CD14-positive monocyte (primary cell): ENCODE measurements at regions not wholly inside any gene's neighbourhood (a gene's known extent, or its start where the extent isn't known, plus 50 kb on each side); places are given as distances from the start of the nearest gene placed in this dataset.

Experiments
- DNase-seq, 3 donors: peaks; one replicate each; pipeline ENCODE4 v3.0.0-alpha.2; 2011 to 2022
- H2AFZ ChIP-seq: 2 replicates; pipeline ENCODE4 v1.6.0; 2012; ENCODE audit warnings: mild to moderate bottlenecking, low read depth, low read length, inconsistent platforms; ENCODE audit not compliant: insufficient read depth, poor library complexity, severe bottlenecking
- H3K27ac ChIP-seq, 2 donors: 1 replicate in 1 of 2; 2 replicates in 1 of 2; pipeline ENCODE4 v1.5.1; 2012 to 2013; ENCODE audit warnings: low read length in 2 of 2, control low read depth in 1 of 2, inconsistent platforms in 1 of 2, low read depth in 1 of 2, mild to moderate bottlenecking in 1 of 2
- H3K27me3 ChIP-seq, 2 donors: one replicate each; pipeline versions ENCODE4 v1.6.0 to v1.6.1; 2011 to 2013; ENCODE audit warnings: low read length in 2 of 2; ENCODE audit not compliant: control insufficient read depth in 2 of 2, insufficient read depth in 2 of 2
- H3K36me3 ChIP-seq, 2 donors: replicated peaks in 1 of 2; 1 replicate in 1 of 2; 2 replicates in 1 of 2; pipeline versions ENCODE4 v1.5.1 to v1.6.1; 2012 to 2013; ENCODE audit warnings: low read length in 2 of 2, control low read depth in 1 of 2, inconsistent platforms in 1 of 2, mild to moderate bottlenecking in 1 of 2; ENCODE audit not compliant: insufficient read depth in 2 of 2, control insufficient read depth in 1 of 2
- H3K4me1 ChIP-seq, 2 donors: 1 replicate in 1 of 2; 2 replicates in 1 of 2; pipeline versions ENCODE4 v1.5.1 to v1.6.1; 2012 to 2013; ENCODE audit warnings: low read length in 2 of 2, control low read depth in 1 of 2, inconsistent platforms in 1 of 2, mild to moderate bottlenecking in 1 of 2, moderate library complexity in 1 of 2; ENCODE audit not compliant: insufficient read depth in 2 of 2, control insufficient read depth in 1 of 2
- H3K4me2 ChIP-seq: replicated peaks from 2 replicates; pipeline ENCODE3; 2012; ENCODE audit warnings: low read length, moderate library complexity, mild to moderate bottlenecking; ENCODE audit not compliant: poor library complexity, severe bottlenecking; ENCODE audit errors: extremely low read depth
- H3K4me3 ChIP-seq, 3 experiments: fragments of 200-600 bp in 1 of 3; sonication (generic) in 1 of 3; replicated peaks in 1 of 3; 1 replicate in 2 of 3; 2 replicates in 1 of 3; pipeline ENCODE4 v1.5.1; 2011 to 2013; ENCODE audit warnings: low read length in 3 of 3, mild to moderate bottlenecking in 3 of 3, control low read depth in 2 of 3, low read depth in 2 of 3, inconsistent platforms in 1 of 3, moderate library complexity in 1 of 3
- H3K79me2 ChIP-seq: 2 replicates; pipeline ENCODE4 v1.6.0; 2012; ENCODE audit warnings: mild to moderate bottlenecking, control low read depth, inconsistent platforms, low read length, moderate library complexity; ENCODE audit not compliant: insufficient read depth
- H3K9ac ChIP-seq: 2 replicates; pipeline ENCODE4 v1.6.0; 2017; ENCODE audit warnings: low read length, mild to moderate bottlenecking; ENCODE audit not compliant: insufficient read depth, poor library complexity, severe bottlenecking
- H3K9me3 ChIP-seq, 2 donors: replicated peaks in 1 of 2; 1 replicate in 1 of 2; 2 replicates in 1 of 2; pipeline versions ENCODE4 v1.5.1 to v1.6.1; 2012 to 2013; ENCODE audit warnings: low read length in 2 of 2, control low read depth in 1 of 2; ENCODE audit not compliant: control insufficient read depth in 1 of 2, insufficient read depth in 1 of 2
- H4K20me1 ChIP-seq: 2 replicates; pipeline ENCODE4 v1.6.0; 2012; ENCODE audit warnings: mild to moderate bottlenecking, low read length, control low read depth, moderate library complexity; ENCODE audit not compliant: insufficient read depth
- H3K27ac Mint-ChIP-seq, 7 donors: one replicate each; pipeline ENCODE4 v1.8.0; 2020; ENCODE audit warnings: mild to moderate bottlenecking in 7 of 7, mixed read lengths in 7 of 7, moderate library complexity in 6 of 7, inconsistent platforms in 2 of 7
- H3K27me3 Mint-ChIP-seq, 3 donors: one replicate each; pipeline ENCODE4 v1.8.0; 2021 to 2022; ENCODE audit warnings: low read depth in 3 of 3, mild to moderate bottlenecking in 3 of 3, mixed read lengths in 3 of 3, moderate library complexity in 3 of 3, inconsistent platforms in 1 of 3
- H3K36me3 Mint-ChIP-seq, 2 donors: one replicate each; pipeline ENCODE4 v1.8.0; 2020; ENCODE audit warnings: mixed read lengths in 2 of 2, inconsistent platforms in 1 of 2, mild to moderate bottlenecking in 1 of 2
- H3K4me1 Mint-ChIP-seq: one replicate; pipeline ENCODE4 v1.8.0; 2020; ENCODE audit warnings: mild to moderate bottlenecking, mixed read lengths
- H3K4me3 Mint-ChIP-seq, 2 donors: one replicate each; pipeline ENCODE4 v1.8.0; 2020; ENCODE audit warnings: mild to moderate bottlenecking in 2 of 2, mixed read lengths in 2 of 2, moderate library complexity in 1 of 2
- H3K9me3 Mint-ChIP-seq, 7 donors: one replicate each; pipeline ENCODE4 v1.8.0; 2020 to 2022; ENCODE audit warnings: mixed read lengths in 7 of 7, mild to moderate bottlenecking in 6 of 7, moderate library complexity in 6 of 7, inconsistent platforms in 2 of 7
- WGBS: methylation state at CpG from one replicate; pipeline ENCODE4 v1.1.5; 2013; ENCODE audit warnings: missing lambda C conversion rate; ENCODE audit not compliant: insufficient coverage; 5-methylcytosine and 5-hydroxymethylcytosine counted together
- intact Hi-C, 2 donors: fragments of 100-400 bp; cut with micrococcal nuclease; formaldehyde crosslinking; loops; one replicate each; pipeline versions ENCODE4 v1.15.0 to v1.15.1; 2023
- TF ChIP-seq, protein P1 (sequence below): fragments of 200-600 bp; IDR thresholded peaks from one replicate; pipeline ENCODE4 v1.8.0; 2022; ENCODE audit warnings: antibody characterized with exemption, mild to moderate bottlenecking

- H3K4me1 Mint-ChIP-seq: peaks cover 5% of the 10 kb centered on the region
- no peak overlapping the region for H3K4me3 ChIP-seq
- H3K4me1 ChIP-seq: no peaks in the 10 kb centered on the region
- no peak overlapping the region for H3K4me2 ChIP-seq
- intact Hi-C loops: no loop called here
- H3K9me3 Mint-ChIP-seq: peaks cover 0 to 2% (median 0%) of the 10 kb centered on the region in 7 donors
- H3K27me3 ChIP-seq: no peaks in the 10 kb centered on the region
- H3K9me3 ChIP-seq: no peaks in the 10 kb centered on the region
- no CpG with 5 or more reads among the region's 2 CpGs for WGBS
- no peaks in the 10 kb centered on the region for H3K36me3 ChIP-seq
- H3K9ac ChIP-seq: no peak overlapping the region
- H3K4me3 Mint-ChIP-seq: no peak overlapping the region
- TF ChIP-seq, protein P1, sequence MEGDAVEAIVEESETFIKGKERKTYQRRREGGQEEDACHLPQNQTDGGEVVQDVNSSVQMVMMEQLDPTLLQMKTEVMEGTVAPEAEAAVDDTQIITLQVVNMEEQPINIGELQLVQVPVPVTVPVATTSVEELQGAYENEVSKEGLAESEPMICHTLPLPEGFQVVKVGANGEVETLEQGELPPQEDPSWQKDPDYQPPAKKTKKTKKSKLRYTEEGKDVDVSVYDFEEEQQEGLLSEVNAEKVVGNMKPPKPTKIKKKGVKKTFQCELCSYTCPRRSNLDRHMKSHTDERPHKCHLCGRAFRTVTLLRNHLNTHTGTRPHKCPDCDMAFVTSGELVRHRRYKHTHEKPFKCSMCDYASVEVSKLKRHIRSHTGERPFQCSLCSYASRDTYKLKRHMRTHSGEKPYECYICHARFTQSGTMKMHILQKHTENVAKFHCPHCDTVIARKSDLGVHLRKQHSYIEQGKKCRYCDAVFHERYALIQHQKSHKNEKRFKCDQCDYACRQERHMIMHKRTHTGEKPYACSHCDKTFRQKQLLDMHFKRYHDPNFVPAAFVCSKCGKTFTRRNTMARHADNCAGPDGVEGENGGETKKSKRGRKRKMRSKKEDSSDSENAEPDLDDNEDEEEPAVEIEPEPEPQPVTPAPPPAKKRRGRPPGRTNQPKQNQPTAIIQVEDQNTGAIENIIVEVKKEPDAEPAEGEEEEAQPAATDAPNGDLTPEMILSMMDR: no peak
- no peak overlapping the region for H3K27ac ChIP-seq
- H3K79me2 ChIP-seq: no peaks in the 10 kb centered on the region
- peaks cover 0 to 3% (median 0%) of the 10 kb centered on the region in 3 donors for H3K27me3 Mint-ChIP-seq
- no peak overlapping the region for H2AFZ ChIP-seq
- no peaks in the 10 kb centered on the region for H3K36me3 Mint-ChIP-seq
- no peaks in the 10 kb centered on the region for H4K20me1 ChIP-seq
- no peak overlapping the region for H3K27ac Mint-ChIP-seq
- no peak for DNase-seq
Observed at GRCh38 chr4:159445692-159446091, 342.8 kb downstream of the RAPGEF2 start.

DNA sequence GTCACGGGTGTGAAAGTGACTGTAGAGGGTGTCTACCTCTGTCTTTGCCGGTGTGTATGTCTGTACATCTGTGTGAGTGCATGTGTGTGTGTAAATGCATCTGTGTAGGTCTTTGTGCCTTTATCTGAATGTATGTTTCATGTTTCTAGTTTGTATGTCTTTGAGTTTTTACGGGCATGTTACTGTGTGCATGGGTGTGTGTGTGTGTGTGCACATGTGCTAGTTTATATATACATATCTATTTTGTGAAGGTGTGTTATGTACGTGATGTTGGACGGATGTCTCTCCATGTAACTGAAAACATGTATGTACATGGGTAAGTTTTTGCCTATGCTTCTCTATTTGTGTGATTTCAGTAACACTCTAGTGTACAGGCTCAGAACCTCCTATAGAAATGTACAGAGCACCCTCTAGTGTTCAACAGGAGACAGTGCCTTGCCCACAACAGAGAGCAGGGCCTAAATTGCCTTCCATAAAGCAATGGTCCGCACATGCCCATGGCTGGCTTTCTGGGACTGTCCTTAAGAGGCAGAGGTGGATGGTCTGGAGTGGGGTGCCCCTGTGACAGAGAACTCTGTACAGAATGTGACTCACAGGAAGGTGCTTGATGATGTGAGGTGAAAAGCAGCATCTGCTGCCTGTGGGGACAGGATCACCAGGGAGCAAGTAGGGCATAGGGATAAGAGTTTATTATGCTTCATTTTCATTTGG lies 343.5 kb downstream of the RAPGEF2 start:
- H3K9me3 ChIP-seq: no peaks in the 10 kb centered on the region
- intact Hi-C loops: no loop called here
- H3K4me2 ChIP-seq: no peak overlapping the region
- H4K20me1 ChIP-seq: no peaks in the 10 kb centered on the region
- 85% methylated on average over 3 of the region's 6 CpGs for WGBS
- no peak overlapping the region for H3K9ac ChIP-seq
- H3K36me3 ChIP-seq: no peaks in the 10 kb centered on the region
- TF ChIP-seq, protein P1: peak; percentile 80
- H3K27ac ChIP-seq: no peak overlapping the region
- Mint-ChIP-seq H3K9me3 (peaks cover 0 to 2% (median 0%) of the 10 kb centered on the region in 7 donors), H3K27me3 (peaks cover 0 to 3% (median 0%) of the 10 kb centered on the region in 3 donors), H3K4me3 (no peak overlapping the region), H3K4me1 (peaks cover 5% of the 10 kb centered on the region), H3K36me3 (no peaks in the 10 kb centered on the region), H3K27ac (no peak overlapping the region)
- H3K4me3 ChIP-seq: no peak overlapping the region
- no peak overlapping the region for H2AFZ ChIP-seq
- no peaks in the 10 kb centered on the region for H3K4me1 ChIP-seq
- peak; percentile 12 to 44 (median 39) for DNase-seq
- no peaks in the 10 kb centered on the region for H3K27me3 ChIP-seq
- H3K79me2 ChIP-seq: no peaks in the 10 kb centered on the region
